NCI-H1048 (cell line): ENCODE measurements at regions not wholly inside any gene's neighbourhood (a gene's known extent, or its start where the extent isn't known, plus 50 kb on each side); places are given as distances from the start of the nearest gene placed in this dataset.
"Not testable (repeated sequence)": the region's sequence is repeated elsewhere in the genome, so short reads cannot be mapped to it uniquely, and the experiment has no call there.

Experiments
- DNase-seq: peaks from one replicate; lab custom pipeline; 2025; lab: John Stamatoyannopoulos, UW

GRCh38 chr6:71056656-71057055 is 99.8 kb upstream of the B3GAT2 start:
- no peak for DNase-seq

- DNase-seq = no peak
Observed at GRCh38 chr6:71066153-71066552, 109.3 kb upstream of the B3GAT2 start.

DNA sequence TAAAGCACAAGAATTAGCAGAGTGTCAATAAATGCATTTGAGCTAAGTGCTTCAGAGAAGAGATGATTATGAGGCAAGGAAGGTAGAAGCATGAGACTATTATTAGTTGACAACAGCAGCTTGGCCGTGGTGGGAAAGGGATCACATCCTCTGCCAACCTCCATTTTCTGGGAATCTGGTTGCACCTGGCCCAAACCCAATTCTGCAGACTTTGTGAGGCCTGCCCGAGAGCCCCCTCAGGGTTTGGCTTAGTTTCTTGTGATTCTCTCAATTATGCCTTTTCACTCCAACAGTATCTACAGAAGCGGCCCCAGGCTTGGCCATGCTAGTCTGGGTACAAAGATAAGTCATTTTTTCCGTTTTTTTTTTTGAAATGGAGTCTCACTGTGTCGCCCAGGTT is 111.0 kb upstream of the B3GAT2 start:
- no peak for DNase-seq

- no peak for DNase-seq
Observed at GRCh38 chr6:71072508-71072907, 115.6 kb upstream of the B3GAT2 start.

GRCh38 chr6:71077655-71078054 is 120.8 kb upstream of the B3GAT2 start:
- no peak for DNase-seq

- DNase-seq = no peak
Observed at GRCh38 chr6:71079677-71080076, 122.8 kb upstream of the B3GAT2 start.

- no peak for DNase-seq
Observed at GRCh38 chr6:71080133-71080532, 123.3 kb upstream of the B3GAT2 start.

DNA sequence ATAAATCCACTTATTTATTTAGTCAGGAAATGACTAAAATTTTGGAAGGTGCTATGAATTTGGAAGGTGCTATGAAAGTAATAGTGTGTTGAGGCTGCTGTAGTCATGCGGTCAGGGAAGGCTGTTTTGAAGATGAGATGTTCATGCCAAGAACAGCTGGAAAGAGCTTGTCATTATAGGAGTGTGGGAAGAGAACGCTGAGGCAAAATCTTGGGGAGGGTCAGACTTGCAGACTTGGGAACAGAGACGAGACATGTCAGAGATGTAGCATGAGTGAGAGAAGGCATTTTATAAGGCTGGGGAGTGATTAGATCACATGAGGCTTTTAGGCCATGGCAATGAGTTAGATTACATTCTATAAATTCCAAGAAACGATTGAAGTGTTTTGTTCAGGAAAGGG is 124.0 kb upstream of the B3GAT2 start:
- DNase-seq = no peak

- DNase-seq = no peak
Observed at GRCh38 chr6:71082033-71082650, 125.3 kb upstream of the B3GAT2 start.

DNA sequence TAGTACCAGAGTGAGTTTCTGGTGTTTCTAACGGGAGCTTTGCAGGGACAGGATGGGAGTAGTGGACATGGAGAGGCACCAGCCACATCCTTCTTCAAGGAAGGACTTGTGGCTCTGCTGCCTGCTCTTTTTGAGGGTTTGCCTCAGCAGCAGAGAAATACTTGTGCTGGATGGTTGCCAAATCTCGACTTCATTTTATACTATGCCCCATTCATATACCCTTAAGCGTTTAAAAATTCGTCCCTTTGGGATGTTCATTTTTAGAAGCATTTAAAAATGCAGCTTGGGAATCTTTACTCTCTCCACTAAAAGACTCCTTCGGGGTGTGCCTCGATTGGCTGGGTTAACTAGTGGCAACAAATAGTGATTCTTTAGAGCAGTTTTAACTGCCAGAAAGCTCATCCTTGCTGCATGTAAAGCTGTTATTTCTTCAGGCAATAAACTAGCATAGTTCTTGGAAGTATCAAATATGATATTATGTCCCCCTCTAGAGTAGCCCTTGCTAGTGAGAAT is 126.5 kb upstream of the B3GAT2 start:
- DNase-seq = no peak

GRCh38 chr6:71088166-71088565 is 131.3 kb upstream of the B3GAT2 start:
- no peak for DNase-seq

DNA sequence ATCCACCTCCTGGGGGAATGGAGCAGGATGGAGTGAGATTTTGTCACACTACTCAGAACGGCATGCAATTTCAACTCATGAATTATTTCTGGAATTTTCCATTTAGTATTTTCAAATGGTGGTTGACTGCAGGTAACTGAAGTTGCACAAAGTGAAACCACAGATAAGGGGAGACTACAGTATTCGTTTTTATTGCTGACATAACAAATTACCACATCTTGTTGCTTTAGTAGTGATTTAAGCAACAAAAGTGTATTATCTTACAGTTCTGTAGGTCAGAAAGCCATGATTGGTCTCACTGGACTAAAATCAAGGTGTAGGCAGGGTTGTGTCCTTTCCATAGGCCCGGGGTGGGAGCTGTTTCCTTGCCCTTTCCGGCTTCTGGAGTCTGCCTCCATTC is 133.4 kb upstream of the B3GAT2 start:
- no peak for DNase-seq

GRCh38 chr6:71091167-71091566 is 134.3 kb upstream of the B3GAT2 start:
- no peak for DNase-seq

DNA sequence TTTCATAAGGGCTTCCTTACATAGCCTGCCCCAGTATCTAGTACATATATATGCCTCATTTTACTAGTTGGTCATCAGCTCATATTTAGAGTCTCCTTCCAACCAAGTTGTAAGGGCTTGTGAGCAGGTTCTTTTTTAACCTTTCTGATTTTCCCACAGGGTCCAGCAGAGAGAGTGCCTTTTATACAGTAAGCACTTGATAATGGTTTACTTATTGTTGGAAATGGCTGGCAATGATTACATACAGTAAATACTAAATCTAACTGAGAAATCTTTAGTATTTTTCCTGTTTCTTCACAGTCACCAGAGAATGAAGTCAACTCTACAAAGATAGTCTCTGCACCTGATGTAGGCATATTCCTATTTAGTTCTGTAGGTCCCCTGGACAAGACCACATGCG is 135.1 kb upstream of the B3GAT2 start:
- DNase-seq = no peak

DNA sequence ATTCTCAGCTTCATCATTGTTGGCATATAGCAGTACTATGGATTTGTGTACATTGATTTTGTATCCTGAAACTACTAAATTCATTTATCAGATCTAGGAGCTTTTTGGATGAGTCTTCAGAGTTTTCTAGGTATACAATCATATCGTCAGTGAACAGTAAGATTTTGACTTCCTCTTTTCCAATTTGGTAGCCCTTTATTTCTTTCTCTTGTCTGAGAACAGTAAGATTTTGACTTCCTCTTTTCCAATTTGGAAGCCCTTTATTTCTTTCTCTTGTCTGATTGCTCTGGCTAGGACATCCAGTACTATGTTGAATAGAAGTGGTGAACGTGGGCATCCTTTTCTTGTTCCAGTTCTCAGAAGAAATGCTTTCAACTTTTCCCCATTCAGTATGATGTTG is 140.4 kb upstream of the B3GAT2 start:
- DNase-seq = not testable (repeated sequence)

- DNase-seq = no peak
Observed at GRCh38 chr6:71099649-71100048, 142.8 kb upstream of the B3GAT2 start.

DNA sequence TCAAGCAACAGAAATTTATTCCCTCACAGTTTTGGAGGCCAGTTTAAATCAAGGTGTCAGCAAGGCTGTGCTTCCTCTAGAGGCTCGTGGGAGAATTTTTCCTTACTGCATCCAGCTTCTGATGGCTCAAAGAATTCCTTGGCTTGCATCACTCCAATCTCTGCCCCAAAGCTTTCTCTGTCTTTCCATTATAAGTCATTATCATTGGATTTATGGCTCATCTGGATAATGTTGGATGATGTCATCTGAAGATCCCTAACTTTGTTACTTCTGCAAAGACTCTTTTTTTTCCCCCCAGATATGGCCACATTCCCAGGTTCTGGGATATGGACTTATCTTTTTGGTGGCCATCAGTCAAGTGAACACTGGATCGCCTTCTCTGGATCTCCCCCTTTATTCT is 146.3 kb upstream of the B3GAT2 start:
- no peak for DNase-seq

DNA sequence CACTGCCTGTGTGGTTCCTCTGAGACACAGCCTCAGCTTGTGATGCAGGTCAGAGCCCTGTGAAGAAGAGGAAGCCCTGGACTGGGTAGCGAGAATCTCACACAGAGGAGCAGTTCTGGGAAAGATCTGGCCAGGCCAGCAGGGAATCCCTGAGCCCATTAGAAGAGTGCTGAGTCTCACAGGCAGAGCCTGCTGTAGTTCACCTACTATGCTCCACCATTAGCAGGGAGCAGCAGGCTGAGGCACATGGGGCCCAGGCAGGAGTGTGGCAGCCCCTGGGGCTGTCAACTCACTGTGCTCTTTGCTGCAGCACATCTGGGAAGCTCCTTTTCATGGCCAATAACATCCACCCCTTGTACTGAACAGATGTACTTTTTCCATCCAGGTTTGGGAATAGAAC is 146.8 kb upstream of the B3GAT2 start:
- DNase-seq = no peak

DNA sequence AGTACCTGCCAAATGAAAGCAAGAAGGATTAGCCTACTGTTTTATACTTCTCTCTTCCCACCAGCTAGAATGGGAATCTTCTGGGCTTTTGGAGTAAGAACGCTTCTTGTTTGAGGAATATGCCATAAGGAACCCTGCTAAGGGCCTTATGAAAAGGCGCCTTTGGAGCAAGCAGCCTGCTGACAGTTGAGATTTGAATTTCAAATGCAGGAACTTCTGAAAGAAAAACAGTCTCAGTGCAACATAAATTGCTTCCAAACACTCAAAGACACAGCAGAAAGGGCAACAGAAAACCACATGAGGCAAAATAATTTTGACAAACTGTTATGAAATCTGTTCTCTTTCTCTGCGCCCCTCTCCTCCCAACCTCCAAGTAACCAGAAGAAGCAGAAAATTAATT is 149.4 kb upstream of the B3GAT2 start:
- no peak for DNase-seq

DNA sequence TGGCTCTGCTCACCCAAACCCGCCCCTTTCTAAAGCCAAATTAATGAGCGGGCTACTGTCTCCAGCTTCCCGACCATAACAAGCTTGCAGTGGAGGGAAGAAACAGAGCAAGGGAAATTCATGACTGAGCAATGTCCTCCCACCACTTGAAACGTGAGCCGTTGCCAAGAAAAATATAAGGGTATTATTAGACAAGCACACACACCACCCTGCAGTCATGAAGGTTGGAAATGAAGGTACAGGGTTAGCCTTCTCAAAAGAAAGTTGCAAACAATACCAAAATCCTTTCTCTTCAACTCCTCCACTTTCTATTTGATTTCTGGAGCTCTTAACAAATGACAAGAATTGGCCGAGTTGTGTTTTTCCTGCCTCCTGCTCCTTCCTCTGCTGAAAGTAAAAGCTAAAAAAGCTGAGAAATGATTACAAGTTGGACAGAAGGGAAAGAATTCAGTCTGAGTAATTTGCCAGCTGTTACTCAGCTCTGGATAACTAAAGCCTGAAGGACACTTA is 151.1 kb upstream of the B3GAT2 start:
- no peak for DNase-seq

DNA sequence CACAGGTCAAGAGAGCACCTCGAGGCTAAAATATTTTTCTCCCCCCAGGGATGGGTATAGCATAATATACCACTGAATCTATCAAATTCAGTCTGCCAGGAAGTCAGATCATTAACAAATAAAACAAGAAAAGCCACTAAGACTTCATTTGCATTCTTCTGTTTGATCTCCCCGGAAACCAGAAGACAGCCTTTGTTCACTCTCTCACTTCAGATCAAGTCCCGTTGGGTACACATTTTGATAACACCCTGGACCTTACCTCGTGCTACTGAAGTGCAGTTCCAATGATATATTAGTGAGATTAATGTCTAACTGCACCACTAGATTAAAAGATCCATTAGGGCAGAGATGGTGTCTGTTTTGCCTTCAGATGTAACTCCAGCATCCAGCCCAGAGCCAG is 157.7 kb upstream of the B3GAT2 start:
- DNase-seq = no peak

GRCh38 chr6:71114986-71115385 is 158.1 kb upstream of the B3GAT2 start:
- DNase-seq = no peak

GRCh38 chr6:71119560-71119959 is 162.7 kb upstream of the B3GAT2 start:
- no peak for DNase-seq

- no peak for DNase-seq
Observed at GRCh38 chr6:71123051-71123450, 165.6 kb upstream of the OGFRL1 start.
